ENCODE measurements at regions not wholly inside any gene's neighbourhood (a gene's known extent, or its start where the extent isn't known, plus 50 kb on each side); places are given as distances from the start of the nearest gene placed in this dataset.

GRCh38 chr14:40733206-40733605, 873.5 kb upstream of the LRFN5 start:
- H3K4me1 Mint-ChIP-seq, result no peaks in the 10 kb centered on the region
- no peak overlapping the region for H2AFZ ChIP-seq (ENCODE audit: insufficient read depth, low read depth, low read length, poor library complexity, severe bottlenecking)

DNA sequence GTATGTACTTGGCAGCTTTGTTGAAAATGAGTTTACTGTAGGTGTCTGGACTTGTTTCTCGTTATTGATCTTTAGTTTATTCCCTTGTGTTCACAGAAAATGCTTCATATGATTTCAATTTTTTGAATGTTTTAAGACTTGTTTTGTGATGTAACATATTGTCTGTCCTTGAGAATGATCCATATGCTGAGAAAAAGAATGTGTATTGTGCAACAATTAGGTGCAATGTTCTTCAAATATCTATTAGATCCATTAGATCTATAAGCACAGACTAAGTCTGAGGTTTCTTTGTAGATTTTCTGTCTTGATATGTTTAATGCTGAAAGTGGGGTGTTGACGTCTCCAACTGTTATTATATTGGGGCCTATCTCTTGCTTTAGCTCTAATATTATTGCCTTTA, 879.6 kb upstream of the LRFN5 start:
- H3K27me3 Mint-ChIP-seq (ENCODE audit: low read depth in 3 of 3), result no peaks in the 10 kb centered on the region

More at GRCh38 chr14:40733206-40733605, 873.5 kb upstream of the LRFN5 start:
- no peaks in the 10 kb centered on the region for H3K36me3 ChIP-seq (replicated peaks in 1 of 2; ENCODE audit: control insufficient read depth in 1 of 2, insufficient read depth in 2 of 2, low read length in 2 of 2)
- H3K4me1 ChIP-seq (ENCODE audit: control insufficient read depth in 1 of 2, insufficient read depth in 2 of 2, low read length in 2 of 2), result no peaks in the 10 kb centered on the region
- no peak overlapping the region for H3K4me3 ChIP-seq (replicated peaks in 1 of 3; ENCODE audit: low read depth in 2 of 3, low read length in 3 of 3)
- intact Hi-C loops (cut with micrococcal nuclease), result no loop called here
- H3K4me2 ChIP-seq (replicated peaks; ENCODE audit: extremely low read depth, low read length, poor library complexity, severe bottlenecking), result no peak overlapping the region
- no peak overlapping the region for H3K9ac ChIP-seq (ENCODE audit: insufficient read depth, low read length, poor library complexity, severe bottlenecking)
- H3K9me3 ChIP-seq (replicated peaks in 1 of 2; ENCODE audit: control insufficient read depth in 1 of 2, insufficient read depth in 1 of 2, low read length in 2 of 2), result peaks cover 21% of the 10 kb centered on the region in 2 donors
- no peak overlapping the region for H3K27ac Mint-ChIP-seq
- WGBS (ENCODE audit: insufficient coverage), result no CpG with 5 or more reads among the region's 1 CpG
- H3K27ac ChIP-seq (ENCODE audit: low read depth in 1 of 2, low read length in 2 of 2), result no peak overlapping the region
- TF ChIP-seq CTCF (IDR thresholded peaks at IDR 0.05), result no peak
- no peaks in the 10 kb centered on the region for H3K27me3 ChIP-seq (ENCODE audit: control insufficient read depth in 2 of 2, insufficient read depth in 2 of 2, low read length in 2 of 2)
- no peak overlapping the region for H3K4me3 Mint-ChIP-seq
- H3K9me3 Mint-ChIP-seq, result peaks cover 0 to 14% (median 7%) of the 10 kb centered on the region in 7 donors
- no peaks in the 10 kb centered on the region for H3K36me3 Mint-ChIP-seq
- no peaks in the 10 kb centered on the region for H3K79me2 ChIP-seq (ENCODE audit: insufficient read depth, low read length)
- no peaks in the 10 kb centered on the region for H3K27me3 Mint-ChIP-seq (ENCODE audit: low read depth in 3 of 3)
- DNase-seq, result no peak
- H4K20me1 ChIP-seq (ENCODE audit: insufficient read depth, low read length), result no peaks in the 10 kb centered on the region

More for the DNA sequence above, 879.6 kb upstream of the LRFN5 start:
- Histone ChIP-seq H3K4me1 (ENCODE audit: control insufficient read depth in 1 of 2, insufficient read depth in 2 of 2, low read length in 2 of 2) (no peaks in the 10 kb centered on the region), H3K9ac (ENCODE audit: insufficient read depth, low read length, poor library complexity, severe bottlenecking) (no peak overlapping the region), H2AFZ (ENCODE audit: insufficient read depth, low read depth, low read length, poor library complexity, severe bottlenecking) (no peak overlapping the region), H3K4me3 (replicated peaks in 1 of 3; ENCODE audit: low read depth in 2 of 3, low read length in 3 of 3) (no peak overlapping the region), H3K9me3 (replicated peaks in 1 of 2; ENCODE audit: control insufficient read depth in 1 of 2, insufficient read depth in 1 of 2, low read length in 2 of 2) (peaks cover 15 to 25% of the 10 kb centered on the region in 2 donors), H4K20me1 (ENCODE audit: insufficient read depth, low read length) (no peaks in the 10 kb centered on the region), H3K36me3 (replicated peaks in 1 of 2; ENCODE audit: control insufficient read depth in 1 of 2, insufficient read depth in 2 of 2, low read length in 2 of 2) (no peaks in the 10 kb centered on the region), H3K27ac (ENCODE audit: low read depth in 1 of 2, low read length in 2 of 2) (no peak overlapping the region), H3K79me2 (ENCODE audit: insufficient read depth, low read length) (no peaks in the 10 kb centered on the region), H3K27me3 (ENCODE audit: control insufficient read depth in 2 of 2, insufficient read depth in 2 of 2, low read length in 2 of 2) (no peaks in the 10 kb centered on the region), H3K4me2 (replicated peaks; ENCODE audit: extremely low read depth, low read length, poor library complexity, severe bottlenecking) (no peak overlapping the region)
- no peak for DNase-seq
- intact Hi-C loops (cut with micrococcal nuclease), result no loop called here
- TF ChIP-seq CTCF (IDR thresholded peaks at IDR 0.05), result no peak
- no peaks in the 10 kb centered on the region for H3K36me3 Mint-ChIP-seq
- H3K4me3 Mint-ChIP-seq, result no peak overlapping the region
- H3K9me3 Mint-ChIP-seq, result peaks cover 3 to 16% (median 9%) of the 10 kb centered on the region in 7 donors
- 67% methylated on average over 1 of the region's 2 CpGs for WGBS (ENCODE audit: insufficient coverage)
- H3K27ac Mint-ChIP-seq, result no peak overlapping the region
- no peaks in the 10 kb centered on the region for H3K4me1 Mint-ChIP-seq
